ENCODE measurements at regions not wholly inside any gene's neighbourhood (a gene's known extent, or its start where the extent isn't known, plus 50 kb on each side); places are given as distances from the start of the nearest gene placed in this dataset.

GRCh38 chr11:56932572-56933220, 56.0 kb upstream of the OR5AK2 start:
- no peak for DNase-seq (ENCODE audit: low read depth in 2 of 2)

GRCh38 chr11:56923116-56923515, 65.6 kb upstream of the OR5AK2 start:
- DNase-seq (ENCODE audit: low read depth in 2 of 2) = no peak

DNA sequence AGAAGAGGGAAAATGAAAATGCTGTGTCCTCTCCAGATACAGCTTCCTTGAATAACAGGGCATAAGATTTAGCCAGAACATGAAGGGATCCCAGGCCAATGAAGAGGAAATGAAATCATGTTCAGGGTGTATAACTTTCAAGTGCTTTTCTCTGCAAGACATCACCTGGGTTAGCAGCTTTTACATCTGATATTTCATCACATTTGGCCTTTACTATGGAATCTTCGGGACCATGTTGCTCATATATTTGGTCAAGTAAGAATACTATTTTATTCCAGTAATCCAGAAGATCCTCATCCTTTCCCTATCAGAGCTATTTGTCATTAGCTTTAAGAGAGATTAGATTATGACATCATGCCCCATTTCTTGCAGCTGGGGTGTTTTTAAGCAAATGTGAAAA, 66.3 kb upstream of the OR5AK2 start:
- no peak for DNase-seq (ENCODE audit: low read depth in 2 of 2)

- DNase-seq (ENCODE audit: low read depth in 2 of 2) = no peak
These were observed 70.9 kb upstream of the OR5AK2 start for GRCh38 chr11:56917708-56918400.

GRCh38 chr11:56916587-56916986, 72.1 kb upstream of the OR5AK2 start:
- no peak for DNase-seq (ENCODE audit: low read depth in 2 of 2)

GRCh38 chr11:56916162-56916561, 72.6 kb upstream of the OR5AK2 start:
- no peak for DNase-seq (ENCODE audit: low read depth in 2 of 2)

GRCh38 chr11:56911312-56911711, 77.4 kb upstream of the OR5AK2 start:
- no peak for DNase-seq (ENCODE audit: low read depth in 2 of 2)

DNA sequence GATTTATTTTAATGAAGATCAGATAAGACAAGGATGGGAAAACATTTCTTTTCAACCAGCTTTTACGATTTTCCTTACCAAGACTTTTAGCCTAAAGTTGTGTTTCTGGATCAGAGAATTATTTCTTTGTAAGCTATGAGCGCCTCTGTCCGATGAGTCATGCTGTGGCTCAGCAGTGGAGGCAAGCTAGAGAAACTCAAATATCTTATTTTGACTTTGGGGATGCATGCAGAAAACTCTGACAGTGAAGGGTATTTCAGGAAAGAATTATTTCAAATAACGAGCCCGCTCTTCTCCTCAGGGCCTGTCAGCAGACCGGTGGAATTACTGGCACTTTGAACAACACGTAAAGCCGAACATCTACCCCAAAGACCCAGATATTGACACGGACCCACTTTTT, 77.9 kb upstream of the OR5AK2 start:
- DNase-seq (ENCODE audit: low read depth in 2 of 2) = no peak

GRCh38 chr11:56910046-56910773, 78.5 kb upstream of the OR5AK2 start:
- DNase-seq (ENCODE audit: low read depth in 2 of 2) = no peak

DNA sequence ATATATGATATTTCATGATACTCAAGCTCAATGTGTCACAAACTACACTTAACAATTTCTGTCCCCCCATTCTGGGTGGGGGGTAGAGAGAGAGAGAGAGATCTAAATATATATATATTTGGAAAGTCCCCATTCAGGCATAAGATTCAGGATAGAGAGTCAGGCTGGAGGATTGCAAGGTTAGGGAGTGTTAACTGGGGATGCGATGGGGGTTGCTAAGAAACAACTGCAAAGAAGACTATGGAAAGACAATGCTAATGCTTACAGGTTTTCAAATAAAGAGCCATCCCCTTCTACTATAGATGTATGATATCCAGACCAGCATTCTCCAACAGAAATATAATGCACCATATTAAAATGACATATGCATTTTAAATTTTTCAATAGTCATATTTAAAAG, 79.2 kb upstream of the OR5AK2 start:
- DNase-seq (ENCODE audit: low read depth in 2 of 2) = no peak

DNA sequence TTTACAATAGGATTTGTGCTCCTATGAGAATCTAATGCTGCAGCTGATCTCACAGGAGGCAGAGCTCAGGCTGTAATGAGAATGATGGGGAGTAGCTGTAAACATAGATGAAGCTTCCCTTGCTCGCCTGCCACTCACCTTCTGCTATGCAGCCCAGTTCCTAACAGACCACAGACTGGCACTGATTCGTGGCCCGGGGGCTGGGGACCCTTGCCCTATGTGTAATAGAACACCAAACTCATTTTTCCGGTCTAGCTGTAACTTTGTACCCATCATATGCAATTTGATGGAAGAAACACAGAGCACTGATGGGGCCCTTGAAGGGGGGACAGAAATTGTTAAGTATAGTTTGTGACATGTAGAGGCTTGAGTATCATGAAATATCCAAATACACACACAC, 79.6 kb upstream of the OR5AK2 start:
- DNase-seq (ENCODE audit: low read depth in 2 of 2) = no peak

DNA sequence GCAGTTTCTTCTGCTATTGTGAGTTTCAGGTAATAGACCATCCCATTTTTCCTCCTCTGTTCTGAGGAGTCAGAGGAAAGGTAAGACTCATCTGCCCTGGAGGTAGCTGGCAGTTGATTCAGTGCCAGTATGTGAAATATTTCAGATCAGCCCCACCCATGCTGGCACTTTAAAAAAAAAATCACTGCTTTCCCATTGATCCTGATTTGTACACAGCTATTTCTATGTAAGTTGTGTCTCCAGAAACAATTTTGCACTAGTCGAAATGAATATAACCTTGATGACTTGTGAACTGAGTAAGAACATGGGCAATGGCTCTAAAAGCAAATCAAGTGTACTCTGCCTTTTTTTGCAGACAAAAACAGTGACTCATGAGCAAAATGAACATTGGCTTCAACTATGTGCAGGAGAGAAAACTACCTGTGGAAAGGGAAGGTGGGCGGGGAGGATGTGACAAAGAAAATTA, 82.0 kb upstream of the OR5AK2 start:
- no peak for DNase-seq (ENCODE audit: low read depth in 2 of 2)

GRCh38 chr11:56905936-56906335, 82.8 kb upstream of the OR5AK2 start:
- DNase-seq (ENCODE audit: low read depth in 2 of 2) = no peak

- DNase-seq (ENCODE audit: low read depth in 2 of 2) = no peak
These were observed 83.3 kb upstream of the OR5AK2 start for GRCh38 chr11:56905442-56905841.

- DNase-seq (ENCODE audit: low read depth in 2 of 2) = no peak
These were observed 89.9 kb upstream of the OR5AK2 start for GRCh38 chr11:56898856-56899255.

DNA sequence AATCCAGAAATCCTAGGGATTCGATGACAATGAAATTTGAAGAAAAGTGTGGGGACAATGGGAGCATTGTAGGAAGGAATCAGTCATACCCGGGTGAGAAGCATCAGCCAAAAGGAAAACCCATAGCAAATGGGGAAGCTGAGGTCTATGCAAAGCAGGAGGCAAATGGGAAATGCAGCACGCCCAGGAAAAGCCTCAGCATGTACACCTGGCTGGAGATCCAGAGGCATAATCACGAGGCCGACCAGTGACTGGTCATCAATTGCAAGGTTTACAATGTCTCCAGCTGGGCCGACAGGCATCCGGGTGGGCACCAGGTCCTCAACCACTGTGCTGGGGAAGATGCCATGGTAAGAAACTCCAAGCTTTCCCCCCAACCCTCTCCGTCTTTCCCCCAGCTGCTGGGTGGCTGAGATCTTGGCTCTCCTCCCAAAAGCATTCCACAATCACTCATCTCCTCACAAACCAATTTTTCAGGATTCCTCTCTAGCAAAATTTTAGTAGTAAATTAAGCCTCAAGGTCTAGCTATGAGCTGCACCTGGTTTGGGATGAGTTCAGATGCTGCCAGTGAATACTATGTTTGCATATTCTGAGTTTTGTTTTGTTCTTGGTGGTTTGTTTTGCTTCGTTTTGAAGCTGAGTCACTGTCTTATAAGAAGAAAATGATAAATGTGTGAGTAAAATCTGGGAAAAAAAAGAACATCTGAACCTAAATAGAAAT, 98.0 kb upstream of the OR5AK2 start:
- DNase-seq (ENCODE audit: low read depth in 2 of 2) = no peak

- no peak for DNase-seq (ENCODE audit: low read depth in 2 of 2)
These were observed 98.7 kb upstream of the OR5AK2 start for GRCh38 chr11:56889986-56890385.

- DNase-seq (ENCODE audit: low read depth in 2 of 2) = no peak
These were observed 100.8 kb upstream of the OR5AK2 start for GRCh38 chr11:56887940-56888339.

DNA sequence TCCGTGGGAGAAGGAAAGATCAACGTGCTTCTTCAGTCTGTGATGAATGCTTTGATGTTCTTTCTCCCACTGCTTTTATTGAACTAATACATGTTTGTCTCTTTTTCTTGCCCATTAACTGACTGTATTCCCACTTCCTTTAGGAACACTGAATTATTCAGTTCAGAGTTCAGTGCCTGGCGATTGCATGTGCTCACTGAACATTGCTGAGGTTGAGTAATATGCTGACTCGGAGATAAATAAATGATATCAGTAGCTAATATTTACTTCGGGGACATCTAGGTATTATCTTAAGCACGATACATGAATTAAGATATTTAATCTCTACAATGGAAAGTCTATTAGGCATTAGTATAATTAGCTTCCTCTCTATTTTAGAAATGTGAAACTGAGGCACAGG, 102.3 kb upstream of the OR5AK2 start:
- DNase-seq (ENCODE audit: low read depth in 2 of 2) = no peak

DNA sequence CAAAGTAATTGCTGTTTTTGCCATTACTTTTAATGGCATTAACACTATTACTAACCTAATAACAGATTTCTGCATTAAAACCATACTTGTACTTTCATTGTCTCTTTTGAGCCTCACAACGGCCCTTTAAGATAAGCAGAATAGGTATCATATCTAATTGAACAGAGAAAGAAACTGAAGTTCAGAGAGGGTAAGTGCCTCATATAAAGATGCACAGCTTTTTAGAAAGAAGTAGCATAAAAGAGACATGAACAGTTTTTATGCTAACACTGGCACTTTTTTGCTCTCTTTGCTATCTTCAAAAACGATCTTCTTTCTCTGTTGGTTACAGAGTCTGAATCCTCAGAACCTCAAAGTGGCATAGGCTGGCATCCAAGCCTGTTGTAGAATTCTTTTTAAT, 102.9 kb upstream of the OR5AK2 start:
- no peak for DNase-seq (ENCODE audit: low read depth in 2 of 2)

- DNase-seq (ENCODE audit: low read depth in 2 of 2) = no peak
These were observed 103.5 kb upstream of the OR5AK2 start for GRCh38 chr11:56885177-56885576.

DNA sequence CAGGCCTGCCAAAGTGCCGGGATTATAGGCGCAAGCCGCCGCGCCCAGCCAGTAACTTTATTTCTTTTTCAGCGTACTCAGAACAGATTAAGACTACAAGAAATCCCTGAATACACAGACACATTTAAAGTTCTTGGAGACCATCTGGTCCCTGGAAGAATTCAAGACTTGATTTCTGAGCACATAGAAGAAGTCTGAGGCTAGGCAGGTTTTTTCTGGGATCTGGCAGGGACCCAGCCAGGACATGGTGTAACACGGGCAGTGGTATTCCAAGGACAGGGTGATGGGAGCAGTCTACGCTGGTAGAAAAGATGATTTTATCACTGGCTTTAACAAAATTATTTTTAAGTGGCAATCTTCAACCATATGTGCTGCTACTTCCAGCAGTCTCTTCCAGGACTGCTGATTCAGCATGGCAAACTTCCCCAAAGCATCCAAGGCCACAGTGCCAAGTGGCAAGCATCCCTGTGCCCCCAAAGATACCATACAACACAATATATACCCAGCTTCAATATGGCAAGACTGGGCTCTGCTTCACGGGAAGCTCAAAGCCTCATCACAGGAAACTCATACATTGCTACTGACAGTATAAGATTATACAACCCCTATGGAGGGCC, 105.2 kb upstream of the OR5AK2 start:
- DNase-seq (ENCODE audit: low read depth in 2 of 2) = no peak
